Esophagus (tissue), 2 donors: ENCODE measurements at regions not wholly inside any gene's neighbourhood (a gene's known extent, or its start where the extent isn't known, plus 50 kb on each side); places are given as distances from the start of the nearest gene placed in this dataset.

Experiments used
- H3K27ac ChIP-seq, 2 donors: one replicate each; pipeline ENCODE4 v1.5.1; 2013; ENCODE audit warnings: low read depth in 2 of 2, mild to moderate bottlenecking in 2 of 2, inconsistent platforms in 1 of 2, low read length in 1 of 2, moderate library complexity in 1 of 2
- H3K27me3 ChIP-seq, 2 donors: one replicate each; pipeline ENCODE4 v1.6.1; 2013; ENCODE audit warnings: low read length in 2 of 2, control low read depth in 1 of 2, mild to moderate bottlenecking in 1 of 2; ENCODE audit not compliant: insufficient read depth in 2 of 2, control insufficient read depth in 1 of 2
- H3K36me3 ChIP-seq, 2 donors: one replicate each; pipeline ENCODE4 v1.6.1; 2013; ENCODE audit warnings: low read length in 1 of 2; ENCODE audit not compliant: control insufficient read depth in 2 of 2, insufficient read depth in 2 of 2
- H3K4me1 ChIP-seq, 2 donors: one replicate each; pipeline ENCODE4 v1.6.1; 2013; ENCODE audit warnings: low read length in 1 of 2; ENCODE audit not compliant: control insufficient read depth in 2 of 2, insufficient read depth in 2 of 2
- H3K4me3 ChIP-seq, 2 donors: one replicate each; pipeline ENCODE4 v1.5.1; 2013; ENCODE audit warnings: low read length in 2 of 2, mild to moderate bottlenecking in 2 of 2, low read depth in 1 of 2, moderate library complexity in 1 of 2
- H3K9me3 ChIP-seq, 2 donors: one replicate each; pipeline ENCODE4 v1.6.1; 2013; ENCODE audit warnings: mild to moderate bottlenecking in 2 of 2, low read depth in 1 of 2, low read length in 1 of 2, moderate library complexity in 1 of 2; ENCODE audit not compliant: control insufficient read depth in 2 of 2, insufficient read depth in 1 of 2
- WGBS, 2 donors: extraction: QIAGEN DNeasy Blood & Tissue Kit; methylation state at CpG; one replicate each; pipeline ENCODE4 v1.1.7; 2013; 5-methylcytosine and 5-hydroxymethylcytosine counted together
- donor health status: healthy with polysubstance abuse.
- donor health status: Bipolar disorder and iron deficiency.

DNA sequence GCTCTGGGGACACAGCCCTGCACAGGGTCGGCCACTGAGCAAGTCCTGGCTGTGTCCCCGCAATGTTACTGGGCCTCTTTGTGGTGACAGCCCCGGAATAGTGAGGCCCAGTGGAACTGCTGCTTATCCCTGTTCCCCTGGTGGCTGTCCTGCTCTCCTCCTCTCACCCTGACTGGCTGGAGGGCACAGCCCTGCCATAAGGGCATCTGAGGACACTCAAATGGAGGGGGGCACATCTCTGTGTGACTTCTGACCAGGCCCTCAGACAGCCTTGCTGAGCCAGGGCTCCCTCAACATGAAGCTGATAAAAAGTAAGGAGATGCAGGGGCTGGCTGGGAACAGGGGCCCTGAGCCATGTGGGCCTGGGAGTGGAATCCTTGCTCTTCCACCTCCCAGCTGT is 127.4 kb upstream of the ATP2B2 start:
- Histone ChIP-seq H3K36me3 (no peaks in the 10 kb centered on the region), H3K27ac (no peak overlapping the region), H3K4me1 (no peaks in the 10 kb centered on the region), H3K27me3 (no peaks in the 10 kb centered on the region), H3K9me3 (peaks cover 0 to 7% of the 10 kb centered on the region in 2 donors), H3K4me3 (no peak overlapping the region)
- WGBS, 2 donors, result 78 to 84% methylated on average over 3 of the region's 3 CpGs

DNA sequence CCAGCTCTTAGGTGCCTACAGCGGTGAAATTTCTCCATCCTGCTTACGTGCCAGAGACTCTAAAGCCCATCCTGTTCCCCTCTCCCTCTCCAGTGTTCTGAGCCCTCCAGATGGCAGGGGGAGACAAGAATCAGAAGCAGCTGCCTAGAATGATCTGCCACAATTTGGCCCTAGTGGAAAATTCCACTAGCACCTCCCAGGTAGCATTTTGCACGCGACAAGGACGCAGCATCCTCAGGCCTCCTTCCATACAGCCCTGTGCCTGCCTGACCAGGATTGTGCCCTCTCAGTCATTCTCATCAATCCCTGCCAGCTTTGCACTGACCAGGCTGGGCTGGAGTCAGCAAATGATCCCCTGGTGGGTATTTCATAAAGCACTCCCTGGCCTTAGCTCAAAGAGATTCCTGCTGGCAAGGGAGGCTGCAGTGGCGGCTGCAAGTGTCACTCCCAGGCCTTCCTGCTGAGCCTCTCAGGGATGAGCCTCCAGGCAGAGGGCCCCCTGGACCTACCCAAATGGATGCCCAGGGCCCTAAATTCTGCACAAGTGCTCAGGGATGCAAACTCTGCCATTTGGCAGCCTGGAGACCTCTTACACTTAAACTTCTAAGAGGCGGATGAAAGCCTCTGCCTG is 130.2 kb upstream of the ATP2B2 start:
- Histone ChIP-seq H3K27me3 (no peaks in the 10 kb centered on the region), H3K27ac (no peak overlapping the region), H3K36me3 (no peaks in the 10 kb centered on the region), H3K4me3 (no peak overlapping the region), H3K4me1 (no peaks in the 10 kb centered on the region), H3K9me3 (peaks cover 0 to 7% of the 10 kb centered on the region in 2 donors)
- WGBS, 2 donors, result 76 to 78% methylated on average over 7 of the region's 7 CpGs

DNA sequence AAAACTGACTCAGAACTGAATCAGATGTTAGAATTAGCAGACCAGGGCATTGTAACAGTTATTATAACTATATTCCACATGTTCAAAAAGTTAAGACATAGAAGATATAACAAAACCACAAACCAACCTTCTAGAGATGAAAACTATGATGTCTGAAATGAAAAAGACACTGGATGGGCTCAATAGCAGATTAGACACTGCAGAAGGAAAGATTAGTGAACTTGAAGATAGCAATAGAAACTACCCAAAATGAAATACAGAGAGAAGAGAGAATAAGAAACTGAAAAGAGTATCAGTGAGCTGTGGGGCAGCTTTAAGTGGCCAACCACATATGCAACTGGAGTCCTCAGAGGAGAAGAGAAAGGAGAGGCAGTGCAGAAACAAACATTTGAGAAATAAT is 132.0 kb upstream of the ATP2B2 start:
- Histone ChIP-seq H3K4me3 (no peak overlapping the region), H3K4me1 (no peaks in the 10 kb centered on the region), H3K9me3 (peaks cover 0 to 7% of the 10 kb centered on the region in 2 donors), H3K36me3 (no peaks in the 10 kb centered on the region), H3K27me3 (no peaks in the 10 kb centered on the region), H3K27ac (no peak overlapping the region)

DNA sequence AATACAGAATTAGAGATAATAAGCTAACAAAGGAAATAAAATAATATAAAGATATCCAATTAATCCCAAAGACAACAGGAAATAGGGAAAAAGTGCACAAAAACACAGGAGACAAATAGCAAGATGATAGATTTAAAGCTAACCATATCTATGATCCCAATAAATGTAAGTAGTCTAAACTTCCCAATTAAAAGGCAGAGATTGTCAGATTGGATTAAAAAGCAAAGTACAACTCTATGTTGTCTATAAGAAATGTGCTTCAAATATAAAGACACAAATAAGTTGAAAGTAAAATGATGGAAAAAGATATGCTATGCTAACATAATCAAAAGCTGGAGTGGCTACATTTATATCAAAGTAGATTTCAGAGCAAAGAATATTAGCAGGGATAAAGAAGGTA is 133.1 kb upstream of the ATP2B2 start:
- Histone ChIP-seq H3K4me1 (no peaks in the 10 kb centered on the region), H3K27me3 (peaks cover 0 to 3% of the 10 kb centered on the region in 2 donors), H3K36me3 (no peaks in the 10 kb centered on the region), H3K4me3 (no peak overlapping the region), H3K27ac (no peak overlapping the region), H3K9me3 (peaks cover 0 to 7% of the 10 kb centered on the region in 2 donors)

DNA sequence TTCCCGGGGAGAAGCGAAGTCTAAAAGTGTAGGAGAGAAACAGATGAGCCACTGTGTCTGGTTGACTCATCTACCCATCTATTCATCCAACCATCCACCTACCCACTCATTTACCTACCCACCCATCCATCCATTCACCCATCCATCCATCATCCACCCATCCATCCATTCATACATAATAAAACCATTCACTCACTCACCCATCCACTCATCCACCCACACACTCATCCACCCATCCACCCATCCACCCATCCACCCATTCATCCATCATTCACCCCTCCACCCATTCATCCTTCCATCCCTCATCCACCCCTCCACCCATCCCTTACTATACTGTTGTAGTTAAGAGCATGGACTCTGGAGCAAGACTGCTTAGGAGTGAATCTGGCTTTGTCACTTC is 136.4 kb upstream of the ATP2B2 start:
- peaks cover 0 to 4% of the 10 kb centered on the region in 2 donors for H3K27me3 ChIP-seq
- no peaks in the 10 kb centered on the region for H3K36me3 ChIP-seq
- no peaks in the 10 kb centered on the region for H3K9me3 ChIP-seq
- no peak overlapping the region for H3K4me3 ChIP-seq
- H3K27ac ChIP-seq, result no peak overlapping the region
- WGBS, 2 donors, result 93 to 94% methylated on average over 2 of the region's 2 CpGs
- no peaks in the 10 kb centered on the region for H3K4me1 ChIP-seq

DNA sequence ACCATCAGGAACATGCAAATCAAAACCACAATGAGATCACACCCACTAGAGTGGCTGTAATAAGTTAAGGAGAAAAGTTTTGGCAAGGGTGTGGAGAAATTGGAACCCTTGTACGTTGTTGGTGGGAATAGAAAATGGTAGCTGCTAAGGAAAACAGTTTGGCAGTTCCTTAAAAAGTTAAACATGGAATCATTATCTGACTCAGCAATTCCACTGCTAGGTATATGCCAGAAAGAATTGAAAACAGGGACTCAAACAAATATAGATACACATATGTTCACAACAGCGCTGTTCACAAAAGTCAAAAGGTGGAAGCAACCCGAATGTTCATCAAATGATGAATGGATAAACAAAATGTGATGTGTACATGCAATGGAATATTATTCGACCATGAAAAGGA is 138.8 kb upstream of the ATP2B2 start:
- H3K9me3 ChIP-seq, result no peaks in the 10 kb centered on the region
- H3K36me3 ChIP-seq, result no peaks in the 10 kb centered on the region
- H3K27me3 ChIP-seq, result peaks cover 0 to 4% of the 10 kb centered on the region in 2 donors
- H3K4me3 ChIP-seq, result no peak overlapping the region
- H3K4me1 ChIP-seq, result no peaks in the 10 kb centered on the region
- no peak overlapping the region for H3K27ac ChIP-seq
- 74 to 78% methylated on average over 4 of the region's 4 CpGs for WGBS, 2 donors

DNA sequence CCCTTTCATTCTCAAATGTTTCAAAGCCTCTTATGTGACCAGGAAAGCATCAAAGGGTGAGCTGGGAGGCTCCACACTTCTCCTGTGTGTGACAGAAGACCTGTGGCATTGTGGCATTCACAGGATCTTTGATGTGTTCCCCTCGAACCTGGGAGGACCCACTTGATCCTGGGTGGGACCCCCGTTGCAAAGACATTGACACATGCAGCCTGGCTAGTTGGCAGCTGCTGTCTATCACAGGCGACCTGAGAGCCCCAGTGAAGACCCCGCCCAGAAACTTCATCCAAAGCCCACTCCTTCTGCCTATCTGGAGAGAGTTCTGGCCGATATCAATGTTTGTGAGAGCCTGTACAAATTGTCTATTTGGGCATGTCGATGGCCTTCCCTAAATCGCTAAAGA is 140.4 kb upstream of the ATP2B2 start:
- WGBS, 2 donors, result 44 to 46% methylated on average over 7 of the region's 7 CpGs
- peaks cover 0 to 4% of the 10 kb centered on the region in 2 donors for H3K27me3 ChIP-seq
- no peaks in the 10 kb centered on the region for H3K4me1 ChIP-seq
- H3K27ac ChIP-seq, result no peak overlapping the region
- H3K9me3 ChIP-seq, result peaks cover 0 to 2% of the 10 kb centered on the region in 2 donors
- no peaks in the 10 kb centered on the region for H3K36me3 ChIP-seq
- H3K4me3 ChIP-seq, result no peak overlapping the region

DNA sequence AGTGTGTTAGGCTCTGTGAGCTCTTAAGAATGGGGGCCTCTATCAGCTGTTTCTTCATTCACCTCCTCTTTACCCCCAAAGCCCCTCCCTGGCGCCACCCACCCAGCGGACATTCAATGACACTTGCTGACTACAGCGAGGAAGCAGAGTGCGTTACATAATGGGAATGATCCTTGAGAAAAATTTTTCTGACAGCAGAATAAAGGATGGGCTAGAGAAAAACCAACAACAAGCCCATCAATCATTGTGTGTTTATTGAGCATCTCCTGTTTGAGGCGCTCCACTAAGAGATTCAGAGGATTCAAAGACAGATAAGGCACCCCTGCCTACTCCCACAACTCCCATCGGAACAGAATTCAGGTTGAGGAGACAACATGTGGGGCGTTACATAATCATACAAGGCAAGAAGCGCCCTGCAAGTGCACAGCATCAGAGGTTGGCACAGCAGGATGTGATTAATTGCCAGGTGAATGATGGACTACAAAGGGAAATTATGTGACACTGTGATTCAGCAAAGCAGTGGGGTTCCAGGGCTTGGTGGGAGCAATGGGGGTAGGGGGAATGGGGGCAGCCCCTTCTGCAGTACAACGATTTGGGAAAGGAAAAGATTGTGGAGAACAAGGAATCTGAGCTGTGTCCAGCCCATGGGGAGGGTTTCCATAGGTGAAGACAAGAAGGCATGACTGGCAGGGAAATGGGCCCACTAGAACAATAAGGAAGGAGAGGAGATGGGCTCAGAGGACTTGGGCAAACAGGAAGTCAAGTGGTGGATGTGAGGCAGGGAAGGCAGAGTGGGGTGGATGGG is 141.3 kb upstream of the ATP2B2 start:
- Histone ChIP-seq H3K4me1 (no peaks in the 10 kb centered on the region), H3K27ac (no peak overlapping the region), H3K9me3 (peaks cover 0 to 2% of the 10 kb centered on the region in 2 donors), H3K27me3 (peaks cover 0 to 4% of the 10 kb centered on the region in 2 donors), H3K4me3 (no peak overlapping the region), H3K36me3 (no peaks in the 10 kb centered on the region)
- 43 to 48% methylated on average over 9 of the region's 9 CpGs for WGBS, 2 donors

DNA sequence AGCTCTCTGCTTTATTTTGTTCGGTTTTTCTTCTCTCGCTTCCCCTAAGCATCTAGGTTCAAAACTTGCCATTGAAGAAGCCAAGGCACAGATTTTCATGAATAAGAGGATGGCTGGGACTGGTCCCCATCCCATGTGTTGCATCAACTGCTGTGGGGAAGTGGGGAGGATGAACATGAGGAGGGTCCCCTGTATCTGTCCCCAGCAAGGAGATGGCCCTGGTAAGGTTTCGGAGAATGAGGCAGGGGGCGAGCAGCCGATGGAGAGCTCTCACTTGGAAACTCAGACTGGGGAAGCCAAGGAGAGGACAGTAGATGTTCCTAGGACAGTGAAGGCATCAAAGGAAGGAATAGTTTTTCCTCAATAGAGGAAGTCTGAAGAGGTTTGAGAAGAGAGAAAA is 142.0 kb upstream of the ATP2B2 start:
- Histone ChIP-seq H3K9me3 (peaks cover 0 to 2% of the 10 kb centered on the region in 2 donors), H3K27ac (no peak overlapping the region), H3K27me3 (peaks cover 0 to 4% of the 10 kb centered on the region in 2 donors), H3K4me1 (no peaks in the 10 kb centered on the region), H3K36me3 (no peaks in the 10 kb centered on the region), H3K4me3 (no peak overlapping the region)
- 92 to 94% methylated on average over 5 of the region's 5 CpGs for WGBS, 2 donors

DNA sequence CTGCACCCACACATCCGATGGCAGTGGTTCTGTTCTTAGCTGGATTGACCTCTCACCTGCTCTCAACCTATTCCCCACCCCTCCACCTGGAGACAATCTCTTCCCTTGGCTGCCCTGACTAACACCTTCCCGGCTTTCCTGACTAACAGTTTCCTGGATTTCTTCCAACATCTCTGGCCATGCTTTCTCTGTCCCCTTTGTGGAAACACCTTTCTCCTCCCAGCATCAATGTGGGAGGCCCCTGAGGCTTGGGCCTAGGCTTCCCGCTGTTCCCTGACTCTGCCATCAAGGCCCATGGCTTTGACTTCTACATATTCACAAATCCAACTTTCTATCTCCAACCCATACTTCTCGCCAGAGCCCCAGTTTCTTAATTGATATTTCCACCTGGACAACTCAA is 142.8 kb upstream of the ATP2B2 start:
- 52 to 79% methylated on average over 4 of the region's 4 CpGs for WGBS, 2 donors
- no peak overlapping the region for H3K27ac ChIP-seq

More for the DNA sequence above, 142.8 kb upstream of the ATP2B2 start:
- Histone ChIP-seq H3K36me3 (no peaks in the 10 kb centered on the region), H3K4me1 (no peaks in the 10 kb centered on the region), H3K9me3 (peaks cover 0 to 2% of the 10 kb centered on the region in 2 donors), H3K4me3 (no peak overlapping the region), H3K27me3 (peaks cover 0 to 4% of the 10 kb centered on the region in 2 donors)
